ENCODE measurements at regions not wholly inside any gene's neighbourhood (a gene's known extent, or its start where the extent isn't known, plus 50 kb on each side); places are given as distances from the start of the nearest gene placed in this dataset.

DNA sequence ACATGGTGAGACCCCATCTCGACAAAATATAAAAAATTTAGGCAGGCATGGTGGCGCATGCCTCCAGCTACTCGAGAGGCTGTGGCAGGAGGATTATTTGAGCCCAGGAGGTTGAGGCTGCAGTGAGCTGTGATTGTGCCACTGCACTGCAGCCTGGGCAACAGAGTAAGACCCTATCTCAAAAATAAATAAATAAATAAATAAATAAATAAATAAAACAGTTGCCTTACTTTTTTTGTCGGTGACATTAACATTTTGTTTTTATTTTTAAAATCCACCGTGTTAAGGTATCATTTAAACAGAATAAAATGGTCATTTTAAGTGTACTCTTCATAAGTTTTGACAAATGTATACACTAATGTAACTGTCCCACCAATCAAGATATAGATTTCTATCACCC is 57.0 kb downstream of the RASL11A start:
- FAIRE-seq (no peak), DNase-seq (no peak)

DNA sequence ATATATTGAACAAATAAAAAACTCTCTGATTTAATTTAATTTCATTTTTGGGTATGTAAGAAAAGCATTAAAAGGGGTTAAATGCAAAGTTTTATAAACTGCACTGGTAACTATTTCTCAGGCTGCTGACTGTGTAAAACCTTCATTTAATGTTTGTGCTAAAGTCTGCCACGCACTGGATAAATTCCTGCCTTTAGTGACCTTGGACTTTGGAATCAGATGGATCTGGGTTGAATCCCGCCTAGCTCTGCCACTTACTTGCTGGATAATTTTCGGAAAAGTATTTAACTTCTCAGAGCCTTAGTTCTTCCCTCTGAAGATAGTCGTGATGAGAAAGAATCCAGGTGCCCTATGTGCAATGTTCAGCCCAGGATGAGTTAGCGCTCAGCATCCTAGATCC is 58.6 kb downstream of the RASL11A start:
- no peaks in the 10 kb centered on the region for H3K4me1 ChIP-seq
- no peak overlapping the region for H3K27ac ChIP-seq
- no peak overlapping the region for H3K4me3 ChIP-seq
- intact Hi-C loops (cut with DNase I), result no loop called here
- no peaks in the 10 kb centered on the region for H3K9me3 ChIP-seq
- no peak for DNase-seq
- no peaks in the 10 kb centered on the region for H3K27me3 ChIP-seq
- H3K36me3 ChIP-seq, result no peaks in the 10 kb centered on the region
- TF ChIP-seq, protein P1, sequence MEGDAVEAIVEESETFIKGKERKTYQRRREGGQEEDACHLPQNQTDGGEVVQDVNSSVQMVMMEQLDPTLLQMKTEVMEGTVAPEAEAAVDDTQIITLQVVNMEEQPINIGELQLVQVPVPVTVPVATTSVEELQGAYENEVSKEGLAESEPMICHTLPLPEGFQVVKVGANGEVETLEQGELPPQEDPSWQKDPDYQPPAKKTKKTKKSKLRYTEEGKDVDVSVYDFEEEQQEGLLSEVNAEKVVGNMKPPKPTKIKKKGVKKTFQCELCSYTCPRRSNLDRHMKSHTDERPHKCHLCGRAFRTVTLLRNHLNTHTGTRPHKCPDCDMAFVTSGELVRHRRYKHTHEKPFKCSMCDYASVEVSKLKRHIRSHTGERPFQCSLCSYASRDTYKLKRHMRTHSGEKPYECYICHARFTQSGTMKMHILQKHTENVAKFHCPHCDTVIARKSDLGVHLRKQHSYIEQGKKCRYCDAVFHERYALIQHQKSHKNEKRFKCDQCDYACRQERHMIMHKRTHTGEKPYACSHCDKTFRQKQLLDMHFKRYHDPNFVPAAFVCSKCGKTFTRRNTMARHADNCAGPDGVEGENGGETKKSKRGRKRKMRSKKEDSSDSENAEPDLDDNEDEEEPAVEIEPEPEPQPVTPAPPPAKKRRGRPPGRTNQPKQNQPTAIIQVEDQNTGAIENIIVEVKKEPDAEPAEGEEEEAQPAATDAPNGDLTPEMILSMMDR (IDR thresholded peaks at IDR 0.05), result no peak
- FAIRE-seq, result no peak
- ATAC-seq, result no peak
- WGBS, 2 donors, result 34% methylated on average over 5 of the region's 5 CpGs

More for the DNA sequence above, 57.0 kb downstream of the RASL11A start:
- Histone ChIP-seq H3K27ac (no peak overlapping the region), H3K27me3 (no peaks in the 10 kb centered on the region), H3K36me3 (no peaks in the 10 kb centered on the region), H3K4me1 (no peaks in the 10 kb centered on the region), H3K9me3 (no peaks in the 10 kb centered on the region), H3K4me3 (no peak overlapping the region)
- 83 to 87% methylated on average over 5 of the region's 5 CpGs for WGBS, 2 donors
- intact Hi-C loops (cut with DNase I), result no loop called here
- ATAC-seq, result no peak
- TF ChIP-seq, protein P1 (IDR thresholded peaks at IDR 0.05), result no peak

DNA sequence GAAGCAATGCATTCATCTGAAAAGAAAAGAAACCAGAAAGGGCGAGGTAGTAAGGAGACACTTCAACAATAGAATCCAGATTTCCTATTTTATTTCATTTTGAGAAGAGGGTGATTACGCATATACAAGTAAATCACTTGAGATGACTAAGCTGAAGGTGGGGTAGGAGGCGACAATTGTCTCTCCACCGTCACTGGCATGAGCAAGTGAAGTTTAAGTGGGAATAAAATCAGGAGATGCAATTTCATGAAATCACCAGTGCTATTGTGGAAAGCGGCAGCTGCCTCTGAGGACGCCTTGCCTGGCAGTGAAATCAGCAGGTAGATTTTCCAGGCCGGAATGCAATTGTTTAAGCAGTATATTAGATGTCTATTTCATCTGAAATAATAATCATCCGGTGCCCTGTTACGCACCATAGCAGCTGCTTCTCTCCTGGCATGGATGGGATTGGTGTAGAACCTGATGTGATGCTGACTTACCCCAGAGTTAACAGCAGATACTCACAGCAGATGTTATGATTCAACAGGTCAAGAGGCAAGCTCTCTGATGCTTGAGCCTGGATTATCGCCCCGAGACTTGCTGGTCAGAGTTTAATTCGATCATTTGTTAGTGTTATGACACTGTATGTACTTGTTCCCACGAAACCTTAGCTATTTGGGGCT is 64.3 kb downstream of the RASL11A start:
- intact Hi-C loops (cut with DNase I), result no loop called here

DNA sequence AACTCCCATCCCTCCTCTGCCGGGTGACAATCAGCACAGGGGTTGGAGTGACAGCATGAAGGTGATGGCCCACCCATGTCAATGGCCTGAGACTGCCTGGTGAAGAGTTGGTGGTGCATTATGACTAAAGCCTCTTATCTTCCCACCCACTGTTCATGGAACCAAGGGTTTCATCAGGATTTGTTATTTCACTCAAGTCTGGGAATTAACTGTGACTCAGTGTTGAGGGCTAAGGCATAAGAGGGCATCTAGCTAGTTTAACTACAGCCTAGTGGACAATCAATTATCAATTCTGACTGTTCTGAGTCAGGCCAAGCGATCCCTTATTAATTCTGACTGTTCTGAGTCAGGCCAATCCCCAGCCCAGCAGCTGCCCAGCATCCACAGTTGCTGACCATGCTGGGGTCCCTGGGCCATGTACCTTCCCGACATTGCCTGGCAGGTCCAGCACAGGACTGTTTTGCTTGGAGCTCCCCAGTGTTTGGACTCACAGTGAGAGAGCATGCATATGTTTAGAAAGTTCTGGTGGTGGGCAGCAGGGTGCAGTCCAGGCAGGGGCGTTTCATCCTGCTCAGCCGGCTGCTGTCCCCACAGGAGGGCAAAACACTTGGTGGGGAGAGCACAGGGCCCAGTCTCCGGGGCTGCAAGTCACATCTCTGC is 65.5 kb downstream of the RASL11A start:
- intact Hi-C loops (cut with DNase I), result no loop called here
- TF ChIP-seq, protein P1 (IDR thresholded peaks at IDR 0.05), result no peak
- Histone ChIP-seq H3K27me3 (no peaks in the 10 kb centered on the region), H3K27ac (no peak overlapping the region), H3K36me3 (no peaks in the 10 kb centered on the region), H3K4me1 (no peaks in the 10 kb centered on the region), H3K4me3 (no peak overlapping the region), H3K9me3 (no peaks in the 10 kb centered on the region)
- no peak for ATAC-seq
- 63 to 75% methylated on average over 6 of the region's 6 CpGs for WGBS, 2 donors
- no peak for DNase-seq
- no peak for FAIRE-seq

More for the DNA sequence above, 64.3 kb downstream of the RASL11A start:
- 54 to 76% methylated on average over 13 of the region's 13 CpGs for WGBS, 2 donors
- H3K4me3 ChIP-seq, result no peak overlapping the region
- DNase-seq, result no peak
- no peaks in the 10 kb centered on the region for H3K27me3 ChIP-seq
- TF ChIP-seq, protein P1 (IDR thresholded peaks at IDR 0.05), result no peak
- H3K4me1 ChIP-seq, result no peaks in the 10 kb centered on the region
- no peak for ATAC-seq
- H3K9me3 ChIP-seq, result no peaks in the 10 kb centered on the region
- no peak overlapping the region for H3K27ac ChIP-seq
- no peaks in the 10 kb centered on the region for H3K36me3 ChIP-seq
- no peak for FAIRE-seq

DNA sequence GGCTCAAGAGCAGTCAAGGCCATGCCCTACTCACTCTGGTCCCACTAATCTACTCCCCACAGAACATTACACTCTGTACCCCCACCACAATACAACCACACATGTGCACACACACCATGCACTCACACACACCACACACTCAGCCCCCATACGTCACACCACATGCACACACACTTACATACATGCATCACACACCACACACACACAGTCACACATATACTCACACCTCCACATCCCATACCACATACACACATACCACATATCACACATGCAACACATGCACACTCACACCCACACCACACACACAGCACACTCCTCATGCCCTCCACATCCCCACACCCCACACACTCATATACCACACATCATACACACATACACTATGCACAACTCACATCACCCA is 67.6 kb downstream of the RASL11A start:
- Histone ChIP-seq H3K27me3 (no peaks in the 10 kb centered on the region), H3K27ac (no peak overlapping the region), H3K36me3 (no peaks in the 10 kb centered on the region), H3K4me1 (no peaks in the 10 kb centered on the region), H3K9me3 (no peaks in the 10 kb centered on the region), H3K4me3 (no peak overlapping the region)
- no peak for DNase-seq
- WGBS, 2 donors, result 87 to 100% methylated on average over 1 of the region's 1 CpG
- TF ChIP-seq, protein P1 (IDR thresholded peaks at IDR 0.05), result no peak
- no peak for FAIRE-seq
- intact Hi-C loops (cut with DNase I), result no loop called here
- no peak for ATAC-seq
